HepG2 (cell line): ENCODE measurements at regions not wholly inside any gene's neighbourhood (a gene's known extent, or its start where the extent isn't known, plus 50 kb on each side); places are given as distances from the start of the nearest gene placed in this dataset.
A peak's percentile ranks its signal among the peaks of the same experiment; 100 is the strongest.

Source experiments
- ATAC-seq: fragments of 200-7000 bp; cut with Tn5 transposase; 3 replicates; pipeline ENCODE4 v1.9.1; 2020; ENCODE audit warnings: mild to moderate bottlenecking, moderate library complexity
- BruUV-seq: library from RNA; stranded (reverse); fragments of 400-500 nt; replicated peaks from 2 replicates; lab custom pipeline; 2021; lab: Mats Ljungman, UMichigan
- CTCF ChIA-PET: fragments of 300-600 bp; formaldehyde crosslinking; extraction: SDS; loops from one replicate; lab custom pipeline; 2021; ENCODE audit warnings: low total read pairs, inconsistent platforms, low intra/inter-chr PET ratio; lab: Yijun Ruan, JAX
- POLR2A ChIA-PET: fragments of 350-600 bp; sonication (Branson Sonifier 250); formaldehyde crosslinking; loops from one replicate; lab custom pipeline; 2020; ENCODE audit warnings: antibody characterized with exemption, inconsistent platforms; lab: Yijun Ruan, JAX
- DNase-seq: peaks from one replicate; pipeline ENCODE4 v3.0.0-alpha.2; 2015; ENCODE audit warnings: low spot score
- FAIRE-seq: peaks from 3 replicates; lab custom pipeline; 2011; peaks lifted over from hg19 to GRCh38; lab: Jason Lieb, UNC
- H2AFZ ChIP-seq: one replicate; pipeline ENCODE4 v1.6.1; 2011; ENCODE audit warnings: low read length, inconsistent platforms
- H3K27ac ChIP-seq: fragments of 300-600 bp; 3 replicates; pipeline ENCODE4 v1.8.0; 2011; ENCODE audit warnings: mixed run types, mild to moderate bottlenecking, mixed read lengths, low read length, inconsistent platforms; ENCODE audit not compliant: insufficient read depth; ENCODE audit errors: extremely low read length
- H3K27me3 ChIP-seq, 2 experiments: fragments of 200-600 bp in 1 of 2; 2 replicates in 1 of 2; 3 replicates in 1 of 2; pipeline versions ENCODE4 v1.6.0 to v1.8.0; 2011; ENCODE audit warnings: low read length in 2 of 2, mild to moderate bottlenecking in 2 of 2, moderate library complexity in 2 of 2, inconsistent platforms in 1 of 2; ENCODE audit not compliant: insufficient read depth in 2 of 2, control insufficient read depth in 1 of 2
- H3K36me3 ChIP-seq, 2 experiments: fragments of 200-600 bp in 1 of 2; replicated peaks in 1 of 2; 2 replicates in 1 of 2; 3 replicates in 1 of 2; pipeline versions ENCODE4 v1.5.1 to v1.8.0; 2011; ENCODE audit warnings: low read length in 2 of 2, inconsistent platforms in 1 of 2; ENCODE audit not compliant: insufficient read depth in 2 of 2, control insufficient read depth in 1 of 2
- H3K4me1 ChIP-seq: 2 replicates; pipeline ENCODE4 v1.5.1; 2012; ENCODE audit warnings: low read length, inconsistent platforms; ENCODE audit not compliant: insufficient read depth
- H3K4me2 ChIP-seq: 2 replicates; pipeline ENCODE4 v1.6.0; 2011; ENCODE audit warnings: low read depth, low read length, inconsistent platforms
- H3K4me3 ChIP-seq, 3 experiments: fragments of 200-600 bp in 1 of 3; sonication (generic), shearing (Covaris generic) in 1 of 3; replicated peaks in 1 of 3; 2 replicates each; pipeline ENCODE4 v1.5.1; 2011 to 2016; ENCODE audit warnings: low read length in 3 of 3, inconsistent platforms in 2 of 3, low read depth in 2 of 3, mild to moderate bottlenecking in 2 of 3, control low read depth in 1 of 3, mixed read lengths in 1 of 3; ENCODE audit not compliant: insufficient read depth in 1 of 3
- H3K79me2 ChIP-seq: one replicate; pipeline ENCODE4 v1.6.1; 2011; ENCODE audit warnings: low read length, inconsistent platforms; ENCODE audit not compliant: insufficient read depth
- H3K9ac ChIP-seq: 2 replicates; pipeline ENCODE4 v1.6.0; 2011; ENCODE audit warnings: mild to moderate bottlenecking, low read depth, low read length, inconsistent platforms; ENCODE audit not compliant: insufficient read depth
- H3K9me3 ChIP-seq: 2 replicates; pipeline ENCODE4 v1.5.1; 2012; ENCODE audit warnings: mild to moderate bottlenecking, low read length
- H4K20me1 ChIP-seq: 2 replicates; pipeline ENCODE4 v1.6.0; 2011; ENCODE audit warnings: inconsistent platforms, mild to moderate bottlenecking, low read length, moderate library complexity; ENCODE audit not compliant: insufficient read depth
- MAFK ChIP-seq, 2 experiments: IDR thresholded peaks in 1 of 2; conservative IDR thresholded peaks in 1 of 2; 2 replicates each; pipeline ENCODE4 v1.6.1; 2011; ENCODE audit warnings: improper control_type of control experiment in 2 of 2, low read length in 2 of 2
- NFATC3 ChIP-seq: sonication (generic); formaldehyde crosslinking; IDR thresholded peaks from 2 replicates; pipeline ENCODE4 v1.5.1; 2020; ENCODE audit warnings: mild to moderate bottlenecking, missing genetic modification reagents
- RNF2 ChIP-seq: fragments of 450-650 bp; conservative IDR thresholded peaks from 2 replicates; pipeline ENCODE4 v1.6.1; 2016; ENCODE audit warnings: low read depth
- ZNF275 ChIP-seq: sonication (generic); formaldehyde crosslinking; IDR thresholded peaks from 2 replicates; pipeline ENCODE4 v1.8.0; 2022; ENCODE audit warnings: missing genetic modification reagents, mild to moderate bottlenecking, inconsistent platforms, borderline replicate concordance
- ZNF644 ChIP-seq: IDR thresholded peaks from 2 replicates; pipeline ENCODE4 v1.6.1; 2016; ENCODE audit warnings: low read depth
- ZNF83 ChIP-seq: sonication (generic); formaldehyde crosslinking; IDR thresholded peaks from 2 replicates; pipeline ENCODE4 v1.4.0; 2020; ENCODE audit warnings: missing genetic modification reagents, mild to moderate bottlenecking, borderline replicate concordance
- WGBS: methylation state at CpG from one replicate; pipeline ENCODE4 v1.1.6; 2017; ENCODE audit warnings: low lambda C conversion rate; 5-methylcytosine and 5-hydroxymethylcytosine counted together
- in situ Hi-C: cut with HindIII; loops from 2 replicates; pipeline ENCODE4 v1.10.0; 2017; ENCODE audit warnings: low pct_unique_long_range_greater_than_20kb; ENCODE audit not compliant: extremely low pct_ligation_motif_present
- intact Hi-C: fragments of 100-400 bp; cut with micrococcal nuclease; formaldehyde crosslinking; loops from one replicate; pipeline ENCODE4 v1.10.0; 2022; ENCODE audit not compliant: unreplicated experiment
- TF ChIP-seq, protein P1 (sequence below): fragments of 450-650 bp; IDR thresholded peaks from 2 replicates; pipeline ENCODE4 v1.6.1; 2016

DNA sequence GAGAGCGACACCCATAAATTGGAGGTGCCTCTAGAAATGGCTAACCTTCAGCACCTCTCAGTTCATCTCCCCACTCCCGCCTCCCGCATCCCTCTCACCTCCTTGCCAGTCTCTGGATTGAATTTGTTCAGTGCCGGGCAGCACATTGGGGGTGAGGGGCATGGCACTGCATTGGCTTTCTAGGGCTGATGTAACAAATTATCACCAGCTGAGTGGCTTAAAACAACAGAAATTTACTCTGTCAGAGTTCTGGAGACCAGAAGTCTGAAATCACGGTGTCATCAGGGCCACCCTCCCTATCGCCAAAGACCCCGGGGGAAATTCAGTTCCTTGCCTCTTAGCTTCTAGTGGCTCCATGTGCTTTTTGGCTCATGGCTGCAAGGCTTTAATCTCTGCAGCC lies 105.1 kb upstream of the RBPJ start:
- Histone ChIP-seq H3K27me3 (peaks cover 0 to 11% of the 10 kb centered on the region in 2 experiments; a peak in 1 of 5 replicates), H3K4me1 (peaks cover 13% of the 10 kb centered on the region; the same call in 1 of the 2 replicates), H2AFZ (no peak overlapping the region), H3K27ac (no peak overlapping the region), H3K4me3 (no peak overlapping the region), H3K79me2 (no peaks in the 10 kb centered on the region), H3K9ac (no peak overlapping the region), H3K36me3 (no peaks in the 10 kb centered on the region), H4K20me1 (no peaks in the 10 kb centered on the region), H3K9me3 (no peaks in the 10 kb centered on the region), H3K4me2 (no peak overlapping the region)
- CTCF ChIA-PET: no interaction called here
- FAIRE-seq (no peak), DNase-seq (no peak), ATAC-seq (no peak)
- intact Hi-C loops (no loop called here), in situ Hi-C loops (no loop called here)
- no peak for TF ChIP-seq MAFK (conservative IDR thresholded peaks at IDR 0.05 in 1 of 2, IDR thresholded peaks at IDR 0.05 in 1 of 2; ENCODE audit: low read length in 2 of 2)
- no peak for TF ChIP-seq ZNF644 (CRISPR knock-in tag)
- TF ChIP-seq, protein P1, sequence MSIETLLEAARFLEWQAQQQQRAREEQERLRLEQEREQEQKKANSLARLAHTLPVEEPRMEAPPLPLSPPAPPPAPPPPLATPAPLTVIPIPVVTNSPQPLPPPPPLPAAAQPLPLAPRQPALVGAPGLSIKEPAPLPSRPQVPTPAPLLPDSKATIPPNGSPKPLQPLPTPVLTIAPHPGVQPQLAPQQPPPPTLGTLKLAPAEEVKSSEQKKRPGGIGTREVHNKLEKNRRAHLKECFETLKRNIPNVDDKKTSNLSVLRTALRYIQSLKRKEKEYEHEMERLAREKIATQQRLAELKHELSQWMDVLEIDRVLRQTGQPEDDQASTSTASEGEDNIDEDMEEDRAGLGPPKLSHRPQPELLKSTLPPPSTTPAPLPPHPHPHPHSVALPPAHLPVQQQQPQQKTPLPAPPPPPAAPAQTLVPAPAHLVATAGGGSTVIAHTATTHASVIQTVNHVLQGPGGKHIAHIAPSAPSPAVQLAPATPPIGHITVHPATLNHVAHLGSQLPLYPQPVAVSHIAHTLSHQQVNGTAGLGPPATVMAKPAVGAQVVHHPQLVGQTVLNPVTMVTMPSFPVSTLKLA: peak; percentile 61
- no peak for TF ChIP-seq RNF2
- TF ChIP-seq ZNF83 (CRISPR knock-in tag): no peak
- no peak for TF ChIP-seq ZNF275 (CRISPR knock-in tag)
- no peak for TF ChIP-seq NFATC3 (CRISPR knock-in tag)
- no TSS peak for BruUV-seq
- POLR2A ChIA-PET: no interaction called here
- 68% methylated on average over 7 of the region's 7 CpGs for WGBS
